ENCODE measurements at regions not wholly inside any gene's neighbourhood (a gene's known extent, or its start where the extent isn't known, plus 50 kb on each side); places are given as distances from the start of the nearest gene placed in this dataset.

DNA sequence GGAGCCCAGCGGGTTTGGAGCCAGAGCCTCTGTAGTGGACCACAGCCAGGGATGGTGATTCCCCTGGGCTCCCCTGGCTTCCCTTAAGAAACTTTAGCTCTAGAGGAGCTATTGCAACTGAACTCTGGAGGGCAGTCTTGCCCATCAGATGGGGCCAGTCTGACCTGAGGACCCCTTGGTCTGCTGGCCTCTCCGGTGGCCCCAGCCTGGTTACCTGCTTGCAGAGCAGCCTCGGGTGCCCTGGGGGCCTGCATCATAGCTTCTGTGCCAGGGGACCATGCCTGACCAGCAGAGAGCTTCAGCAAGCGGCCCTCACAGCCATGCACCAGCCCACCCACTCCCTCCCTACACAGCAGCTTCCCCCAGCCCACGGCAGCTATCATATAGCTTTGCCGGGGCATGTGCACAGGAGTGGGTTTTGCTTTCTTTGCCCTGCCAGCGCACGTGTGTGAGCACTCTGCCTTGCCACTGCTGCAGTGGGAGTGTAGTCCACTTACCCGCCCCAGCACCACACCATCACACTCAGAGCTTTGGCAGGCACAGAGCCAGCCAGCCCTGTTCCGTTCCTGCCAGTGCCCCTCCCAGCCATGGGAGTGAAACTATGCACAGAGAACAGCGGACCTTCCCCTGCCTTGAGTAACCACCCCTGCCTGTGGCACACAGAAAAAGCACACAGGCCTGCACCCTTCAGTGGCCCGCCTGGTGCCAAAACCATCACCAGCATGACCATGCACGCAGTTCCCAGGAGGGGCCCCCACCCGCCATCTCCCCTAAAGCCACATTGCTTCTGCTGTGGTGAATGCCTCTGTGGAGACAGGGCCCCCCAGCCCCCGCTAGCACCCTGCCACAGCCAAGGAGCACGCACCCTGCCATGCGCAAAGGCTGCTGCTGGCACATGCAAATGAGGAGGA lies 442.9 kb upstream of the NEGR1 start:
- H3K27ac ChIP-seq = no peak overlapping the region
- no peak for DNase-seq
- no peak overlapping the region for H3K4me3 ChIP-seq (ENCODE audit: low read depth, low read length)
- TF ChIP-seq CTCF (IDR thresholded peaks at IDR 0.05; ENCODE audit: low read depth, low read length, missing control alignments) = no peak
- H3K36me3 ChIP-seq (replicated peaks) = no peaks in the 10 kb centered on the region
- in situ Hi-C loops (cut with HindIII; ENCODE audit: low pct_ligation_motif_present, low sequenced_read_pairs) = no loop called here
- no peaks in the 10 kb centered on the region for H3K27me3 ChIP-seq (replicated peaks)

DNA sequence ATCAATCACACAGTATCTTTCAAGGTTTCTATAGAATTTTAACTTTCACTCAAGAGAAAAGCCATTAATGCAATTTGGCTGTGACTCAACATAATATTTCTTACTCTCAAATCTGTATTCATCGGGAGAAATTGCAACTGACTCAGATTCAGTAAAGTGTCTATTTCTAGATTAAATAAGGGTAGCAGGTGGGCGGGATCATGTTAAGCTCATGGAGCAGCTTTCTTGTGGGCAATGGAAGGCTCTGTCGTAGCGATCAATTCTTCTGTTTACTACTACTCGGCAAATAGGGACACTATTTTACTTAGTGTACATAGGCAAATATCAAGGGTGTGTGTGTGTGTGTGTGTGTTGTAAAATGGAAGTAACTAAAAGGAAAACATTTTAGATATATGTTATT lies 423.6 kb upstream of the NEGR1 start:
- in situ Hi-C loops (cut with HindIII; ENCODE audit: low pct_ligation_motif_present, low sequenced_read_pairs) = no loop called here
- H3K36me3 ChIP-seq (replicated peaks) = no peaks in the 10 kb centered on the region
- H3K27me3 ChIP-seq (replicated peaks) = no peaks in the 10 kb centered on the region
- no peak for DNase-seq
- no peak overlapping the region for H3K4me3 ChIP-seq (ENCODE audit: low read depth, low read length)
- TF ChIP-seq CTCF (IDR thresholded peaks at IDR 0.05; ENCODE audit: low read depth, low read length, missing control alignments) = no peak
- H3K27ac ChIP-seq = no peak overlapping the region

DNA sequence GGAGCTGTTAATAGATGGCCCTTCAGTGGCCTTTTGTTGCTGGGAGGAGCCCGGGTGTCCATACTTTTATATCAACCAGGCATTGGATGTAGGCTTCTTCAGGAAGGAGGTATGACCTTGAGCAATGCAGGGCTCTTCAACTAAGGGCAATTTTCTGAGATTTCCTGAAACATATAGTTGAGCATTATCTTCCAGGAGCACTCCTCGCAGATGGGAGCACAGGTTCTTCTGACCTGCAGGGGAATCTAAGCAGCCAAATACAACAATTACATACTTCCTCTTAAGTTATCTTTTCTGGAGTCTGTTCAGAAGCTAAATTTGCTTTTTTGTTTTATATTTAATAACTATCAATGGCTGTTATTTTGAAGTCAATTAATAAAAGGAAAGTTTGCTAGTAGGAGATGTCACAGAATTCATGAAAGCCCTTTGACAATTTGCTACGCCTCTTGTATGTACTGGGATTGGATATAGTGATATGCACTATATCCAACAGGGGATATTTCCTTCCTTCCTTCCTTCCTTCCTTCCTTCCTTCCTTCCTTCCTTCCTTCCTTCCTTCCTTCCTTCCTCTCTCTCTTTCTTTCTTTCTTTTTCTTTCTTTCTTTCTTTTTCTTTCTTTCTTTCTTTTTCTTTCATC lies 422.6 kb upstream of the NEGR1 start:
- in situ Hi-C loops (cut with HindIII; ENCODE audit: low pct_ligation_motif_present, low sequenced_read_pairs) = no loop called here
- Histone ChIP-seq H3K36me3 (replicated peaks) (no peaks in the 10 kb centered on the region), H3K27me3 (replicated peaks) (no peaks in the 10 kb centered on the region), H3K4me3 (ENCODE audit: low read depth, low read length) (no peak overlapping the region), H3K27ac (no peak overlapping the region)
- no peak for TF ChIP-seq CTCF (IDR thresholded peaks at IDR 0.05; ENCODE audit: low read depth, low read length, missing control alignments)
- no peak for DNase-seq

DNA sequence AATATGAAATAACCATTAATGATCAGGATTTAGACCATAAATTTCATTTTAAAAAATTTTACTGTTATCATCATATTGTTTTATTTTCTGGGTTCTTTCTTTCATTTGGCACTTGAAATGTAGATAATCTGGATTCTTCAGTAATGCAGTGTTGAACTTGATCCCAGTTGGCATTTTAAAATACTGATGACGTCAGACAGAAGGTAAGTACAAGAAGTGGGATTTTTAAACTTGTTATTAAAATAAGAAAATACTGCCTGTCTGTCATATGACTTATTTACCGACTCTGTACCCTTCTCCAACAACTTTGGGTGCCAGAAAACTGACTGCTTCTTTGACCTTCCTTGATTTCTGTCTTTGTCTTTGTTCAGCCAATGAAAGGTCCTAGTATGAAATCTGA lies 415.1 kb upstream of the NEGR1 start:
- no peaks in the 10 kb centered on the region for H3K27me3 ChIP-seq (replicated peaks)
- no peaks in the 10 kb centered on the region for H3K36me3 ChIP-seq (replicated peaks)
- in situ Hi-C loops (cut with HindIII; ENCODE audit: low pct_ligation_motif_present, low sequenced_read_pairs) = no loop called here
- DNase-seq = no peak
- H3K27ac ChIP-seq = no peak overlapping the region
- H3K4me3 ChIP-seq (ENCODE audit: low read depth, low read length) = no peak overlapping the region
- no peak for TF ChIP-seq CTCF (IDR thresholded peaks at IDR 0.05; ENCODE audit: low read depth, low read length, missing control alignments)

DNA sequence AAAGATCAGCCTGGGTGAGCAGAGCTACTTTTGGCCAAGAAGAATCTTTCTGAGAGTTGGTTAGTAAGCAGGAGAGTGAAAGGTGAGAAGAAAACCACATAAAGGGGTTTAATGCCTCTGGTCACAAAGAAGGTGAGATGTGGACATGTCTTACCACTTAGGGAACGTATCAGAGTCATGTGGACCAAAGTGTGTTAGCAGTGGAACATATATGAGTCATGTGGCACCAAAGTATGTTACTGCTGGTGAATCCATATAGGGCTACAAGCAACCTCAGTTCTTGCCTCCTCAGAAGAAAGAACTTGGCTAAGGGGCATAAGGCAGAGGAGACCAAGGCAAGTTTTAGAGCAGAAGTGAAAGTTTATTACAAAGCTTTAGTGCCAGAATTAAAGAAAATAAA lies 411.6 kb upstream of the NEGR1 start:
- in situ Hi-C loops (cut with HindIII; ENCODE audit: low pct_ligation_motif_present, low sequenced_read_pairs) = no loop called here
- no peak for TF ChIP-seq CTCF (IDR thresholded peaks at IDR 0.05; ENCODE audit: low read depth, low read length, missing control alignments)
- no peaks in the 10 kb centered on the region for H3K27me3 ChIP-seq (replicated peaks)
- no peak for DNase-seq
- no peaks in the 10 kb centered on the region for H3K36me3 ChIP-seq (replicated peaks)
- H3K4me3 ChIP-seq (ENCODE audit: low read depth, low read length) = no peak overlapping the region
- no peak overlapping the region for H3K27ac ChIP-seq
